Lower lobe of right lung (tissue), 2 donors: ENCODE measurements at regions not wholly inside any gene's neighbourhood (a gene's known extent, or its start where the extent isn't known, plus 50 kb on each side); places are given as distances from the start of the nearest gene placed in this dataset.

Source experiments
- ATAC-seq, 2 donors: fragments of 200-7000 bp; cut with Tn5 transposase; one replicate each; pipeline ENCODE4 v1.9.1; 2020 to 2022; ENCODE audit warnings: mild to moderate bottlenecking in 2 of 2, moderate library complexity in 2 of 2
- DNase-seq: peaks from one replicate; pipeline ENCODE4 v3.0.0-alpha.2; 2020
- H3K27ac ChIP-seq: fragments of 200-600 bp; one replicate; pipeline ENCODE4 v1.8.0; 2022
- H3K27me3 ChIP-seq: fragments of 200-600 bp; one replicate; pipeline ENCODE4 v1.8.0; 2022; ENCODE audit warnings: low read depth
- H3K36me3 ChIP-seq: fragments of 200-600 bp; one replicate; pipeline ENCODE4 v1.8.0; 2022; ENCODE audit warnings: mild to moderate bottlenecking
- H3K4me1 ChIP-seq: fragments of 200-600 bp; one replicate; pipeline ENCODE4 v1.8.0; 2022
- H3K4me3 ChIP-seq: fragments of 200-600 bp; one replicate; pipeline ENCODE4 v1.8.0; 2022; ENCODE audit warnings: mild to moderate bottlenecking
- H3K9me3 ChIP-seq: fragments of 200-600 bp; one replicate; pipeline ENCODE4 v1.8.0; 2022
- CTCF ChIP-seq: fragments of 200-600 bp; IDR thresholded peaks from one replicate; pipeline ENCODE4 v1.8.0; 2022; ENCODE audit warnings: antibody characterized with exemption, mild to moderate bottlenecking
- intact Hi-C: fragments of 100-400 bp; cut with DNase I; formaldehyde crosslinking; loops from one replicate; pipeline ENCODE4 v1.11.0; 2022
- donor health status: DM: no; HTN: yes; CAD: no; lungs with severe emphysema.

- no peak overlapping the region for H3K27ac ChIP-seq
- intact Hi-C loops = no loop called here
- no peaks in the 10 kb centered on the region for H3K36me3 ChIP-seq
- peaks cover 3% of the 10 kb centered on the region for H3K27me3 ChIP-seq
- TF ChIP-seq CTCF = no peak
- H3K4me1 ChIP-seq = no peaks in the 10 kb centered on the region
- ATAC-seq = no peak
- DNase-seq = no peak
- H3K4me3 ChIP-seq = no peak overlapping the region
- no peaks in the 10 kb centered on the region for H3K9me3 ChIP-seq
These were observed 115.5 kb downstream of the TWIST2 start for GRCh38 chr2:238963161-238963970.

- no peak for TF ChIP-seq CTCF
- Histone ChIP-seq H3K9me3 (no peaks in the 10 kb centered on the region), H3K4me3 (no peak overlapping the region), H3K4me1 (no peaks in the 10 kb centered on the region), H3K36me3 (no peaks in the 10 kb centered on the region), H3K27ac (no peak overlapping the region), H3K27me3 (peaks cover 3% of the 10 kb centered on the region)
- no peak for ATAC-seq
- DNase-seq = no peak
- intact Hi-C loops = no loop called here
These were observed 116.1 kb downstream of the TWIST2 start for GRCh38 chr2:238963971-238964328.

GRCh38 chr2:238964544-238965067, 116.7 kb downstream of the TWIST2 start:
- intact Hi-C loops = no loop called here
- H3K9me3 ChIP-seq = no peaks in the 10 kb centered on the region
- ATAC-seq = no peak
- peaks cover 3% of the 10 kb centered on the region for H3K27me3 ChIP-seq
- H3K4me1 ChIP-seq = no peaks in the 10 kb centered on the region
- no peak overlapping the region for H3K4me3 ChIP-seq
- no peak overlapping the region for H3K27ac ChIP-seq
- H3K36me3 ChIP-seq = no peaks in the 10 kb centered on the region
- DNase-seq = no peak
- no peak for TF ChIP-seq CTCF

GRCh38 chr2:238965371-238966071, 117.6 kb downstream of the TWIST2 start:
- intact Hi-C loops = no loop called here
- Histone ChIP-seq H3K4me3 (no peak overlapping the region), H3K4me1 (no peaks in the 10 kb centered on the region), H3K36me3 (no peaks in the 10 kb centered on the region), H3K27ac (no peak overlapping the region), H3K27me3 (peaks cover 8% of the 10 kb centered on the region), H3K9me3 (no peaks in the 10 kb centered on the region)
- no peak for ATAC-seq
- DNase-seq = no peak
- TF ChIP-seq CTCF = no peak

GRCh38 chr2:238966072-238966937, 118.4 kb downstream of the TWIST2 start:
- intact Hi-C loops = no loop called here
- ATAC-seq (no peak), DNase-seq (no peak)
- Histone ChIP-seq H3K27ac (no peak overlapping the region), H3K4me1 (no peaks in the 10 kb centered on the region), H3K9me3 (no peaks in the 10 kb centered on the region), H3K4me3 (no peak overlapping the region), H3K27me3 (peaks cover 11% of the 10 kb centered on the region), H3K36me3 (no peaks in the 10 kb centered on the region)
- no peak for TF ChIP-seq CTCF
